ENCODE measurements at regions not wholly inside any gene's neighbourhood (a gene's known extent, or its start where the extent isn't known, plus 50 kb on each side); places are given as distances from the start of the nearest gene placed in this dataset.
A peak's percentile ranks its signal among the peaks of the same experiment; 100 is the strongest.
"Not testable (repeated sequence)": the region's sequence is repeated elsewhere in the genome, so short reads cannot be mapped to it uniquely, and the experiment has no call there.

DNA sequence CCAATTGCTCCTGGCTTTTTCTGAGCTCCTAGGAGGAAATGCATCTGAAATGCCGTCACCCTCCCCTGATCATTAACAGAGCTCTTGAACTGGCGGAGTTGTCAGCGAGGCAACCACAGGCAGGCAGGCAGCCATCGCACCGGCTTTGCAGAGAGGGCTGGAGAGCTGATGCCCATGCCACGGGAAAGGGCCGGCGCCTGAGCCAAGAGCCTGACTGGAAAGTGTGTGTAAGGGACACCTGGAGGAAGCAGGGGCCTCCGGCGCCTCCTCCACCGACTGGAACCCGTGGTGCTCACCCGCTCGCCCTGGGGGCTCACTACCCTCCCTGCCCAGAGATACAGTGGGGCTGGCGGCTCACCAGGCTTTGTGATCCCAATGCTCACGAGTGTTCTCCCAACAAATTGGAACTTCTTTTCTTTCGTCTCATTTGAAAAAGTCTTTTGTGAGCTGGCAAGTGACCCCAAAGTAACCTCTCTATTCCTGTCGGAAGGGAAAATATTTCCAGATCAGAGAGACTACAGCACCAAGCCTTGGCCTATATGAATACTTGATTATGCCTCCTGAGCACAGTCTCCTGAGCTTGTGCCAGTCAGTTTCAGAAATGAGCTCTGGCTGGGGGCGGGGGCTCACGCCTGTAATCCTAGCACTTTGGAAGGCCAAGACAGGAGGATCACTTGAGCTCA, 97.7 kb upstream of the SLC25A33 start:
- DNase-seq (ENCODE audit: low read depth, low spot score), result no peak

DNA sequence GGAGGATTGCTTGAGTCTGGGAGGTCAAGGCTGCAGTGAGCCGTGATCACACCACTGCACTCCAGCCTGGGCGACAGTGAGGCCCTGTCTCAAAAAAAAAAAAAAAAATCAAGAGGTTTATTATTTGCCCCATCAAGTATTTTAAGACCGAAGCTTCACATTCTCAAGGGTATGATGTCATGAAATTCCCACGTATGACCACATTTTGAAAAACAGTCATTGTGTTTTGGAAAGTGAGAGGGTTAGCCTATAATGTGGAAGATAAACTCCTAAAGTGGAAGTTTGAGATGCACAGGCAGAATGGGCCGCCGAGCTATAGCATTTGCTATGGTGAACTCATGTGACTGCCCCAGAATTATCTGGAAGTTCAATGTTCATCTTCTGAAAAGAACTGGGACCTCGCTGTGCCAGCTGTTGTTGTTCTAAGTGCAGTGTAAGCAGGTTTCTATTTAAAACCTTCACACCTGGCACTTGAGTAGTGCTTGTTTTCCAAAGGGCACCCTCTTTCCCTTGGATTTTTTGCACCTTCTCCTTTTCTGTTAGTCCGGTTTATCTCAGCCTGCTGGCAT, 96.9 kb upstream of the SLC25A33 start:
- no peak for DNase-seq (ENCODE audit: low read depth, low spot score)

DNA sequence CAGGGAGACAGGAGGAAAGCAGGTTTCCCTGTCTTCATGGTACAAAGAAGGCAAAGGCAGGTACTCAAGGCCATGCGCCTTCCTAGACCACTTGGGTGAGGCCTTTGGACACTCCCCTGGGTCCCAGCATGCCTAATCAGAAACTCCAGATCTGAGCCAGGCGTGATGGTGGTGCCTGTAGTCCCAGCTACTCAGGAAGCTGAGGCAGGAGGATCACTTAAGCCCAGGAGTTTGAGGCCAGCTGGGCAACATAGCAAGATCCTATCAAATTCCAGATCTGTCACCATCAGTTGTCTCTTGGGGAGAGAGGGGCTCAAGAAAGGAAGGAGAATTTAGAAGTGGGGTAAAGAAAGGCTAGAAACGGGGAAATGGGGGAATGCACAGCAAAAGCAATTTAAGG, 96.3 kb upstream of the SLC25A33 start:
- no peak for DNase-seq (ENCODE audit: low read depth, low spot score)

DNA sequence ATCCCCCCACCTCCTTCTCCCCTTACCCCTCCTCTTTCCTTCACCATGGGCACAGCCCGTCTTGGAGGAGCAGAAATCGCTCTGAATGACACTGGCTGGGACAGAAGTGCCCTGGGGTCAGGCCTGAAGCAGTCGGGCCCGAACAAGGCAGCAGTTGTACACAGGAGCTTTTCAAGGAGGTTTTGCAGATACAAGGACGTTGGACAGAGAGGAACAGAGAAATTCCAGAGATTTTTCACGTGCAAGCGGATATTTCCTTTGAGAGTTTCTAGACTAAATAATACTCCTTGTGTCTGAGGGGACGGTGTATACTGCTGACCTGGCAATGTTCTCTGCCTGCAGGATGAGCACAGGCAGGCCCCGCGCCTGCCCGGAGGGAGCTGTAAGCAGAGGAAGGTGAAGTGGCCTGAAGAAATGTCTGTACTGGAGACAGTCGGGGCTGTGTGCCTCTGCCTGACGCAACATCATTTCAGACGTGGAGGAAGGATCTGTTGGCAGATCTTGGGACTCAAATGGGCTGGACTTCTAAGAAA, 95.3 kb upstream of the SLC25A33 start:
- DNase-seq (ENCODE audit: low read depth, low spot score), result no peak

DNA sequence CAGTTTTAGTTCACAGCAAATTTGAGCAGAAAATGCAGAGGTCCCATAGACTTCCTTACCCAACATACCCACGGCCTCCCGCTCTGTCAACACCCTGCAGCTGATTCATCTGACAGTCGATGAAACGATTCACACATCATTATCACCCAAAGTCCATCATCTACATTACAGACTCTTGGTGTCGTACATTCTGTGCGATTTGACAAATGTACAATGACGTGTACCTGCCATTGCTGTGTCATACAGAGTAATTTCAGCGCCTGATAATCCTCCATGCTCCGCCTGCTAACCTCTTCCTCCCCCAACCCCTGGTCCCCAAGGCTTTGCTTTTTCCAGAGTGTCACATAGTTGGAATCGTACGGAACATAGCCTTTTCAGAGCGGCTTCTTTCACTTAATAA, 94.7 kb upstream of the SLC25A33 start:
- no peak for DNase-seq (ENCODE audit: low read depth, low spot score)

DNA sequence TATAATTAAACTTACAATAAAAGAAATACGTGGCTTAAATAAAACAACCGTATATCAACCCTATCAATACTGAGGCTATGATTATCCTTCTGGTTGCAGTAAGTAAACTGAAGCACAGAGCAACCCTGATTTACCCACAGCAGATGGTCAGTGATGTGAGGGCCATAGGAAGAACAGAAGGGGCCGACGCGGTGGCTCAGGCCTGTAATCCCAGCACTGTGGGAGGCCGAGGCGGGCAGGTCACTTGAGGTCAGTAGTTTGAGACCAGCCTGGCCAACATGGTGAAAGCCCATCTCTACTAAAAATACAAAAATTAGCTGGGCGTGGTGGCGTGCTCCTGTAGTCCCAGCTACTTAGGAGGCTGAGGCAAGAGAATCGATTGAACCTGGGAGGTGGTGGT, 94.2 kb upstream of the SLC25A33 start:
- DNase-seq (ENCODE audit: low read depth, low spot score), result not testable (repeated sequence)

DNA sequence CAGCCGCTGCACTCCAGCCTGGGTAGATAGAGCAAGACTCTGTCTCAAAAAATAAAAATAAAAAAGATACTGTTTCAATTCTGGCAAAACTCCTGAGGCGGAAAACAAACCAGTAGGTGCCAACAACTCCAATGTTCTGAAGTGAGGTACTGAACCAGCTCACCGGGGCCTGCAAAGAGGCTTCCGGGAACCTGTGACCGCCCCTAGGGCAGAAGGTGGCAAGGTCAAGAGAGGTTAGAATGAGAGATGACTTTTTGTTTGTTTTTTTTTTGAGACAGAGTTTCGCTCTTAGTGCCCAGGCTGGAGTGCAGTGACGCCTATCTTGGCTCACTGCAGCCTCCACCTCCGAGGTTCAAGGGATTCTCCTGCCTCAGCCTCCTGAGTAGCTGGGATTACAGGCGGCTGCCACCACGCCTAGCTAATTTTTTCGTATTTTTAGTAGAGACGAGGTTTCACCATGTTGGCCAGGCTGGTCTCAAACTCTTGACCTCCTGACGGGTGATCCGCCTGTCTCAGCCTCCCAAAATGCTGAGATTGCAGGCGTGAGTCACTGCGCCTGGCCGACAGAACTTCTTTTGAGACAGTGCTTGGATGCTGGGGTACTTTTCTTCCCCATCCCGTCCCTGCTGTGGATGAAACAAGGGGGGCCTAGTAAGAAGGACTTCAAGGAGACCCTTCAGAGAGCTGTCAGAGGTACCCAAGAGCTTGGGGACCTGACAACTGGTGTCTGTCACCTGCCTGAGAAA, 91.9 kb upstream of the SLC25A33 start:
- no peak for DNase-seq (ENCODE audit: low read depth, low spot score)

DNA sequence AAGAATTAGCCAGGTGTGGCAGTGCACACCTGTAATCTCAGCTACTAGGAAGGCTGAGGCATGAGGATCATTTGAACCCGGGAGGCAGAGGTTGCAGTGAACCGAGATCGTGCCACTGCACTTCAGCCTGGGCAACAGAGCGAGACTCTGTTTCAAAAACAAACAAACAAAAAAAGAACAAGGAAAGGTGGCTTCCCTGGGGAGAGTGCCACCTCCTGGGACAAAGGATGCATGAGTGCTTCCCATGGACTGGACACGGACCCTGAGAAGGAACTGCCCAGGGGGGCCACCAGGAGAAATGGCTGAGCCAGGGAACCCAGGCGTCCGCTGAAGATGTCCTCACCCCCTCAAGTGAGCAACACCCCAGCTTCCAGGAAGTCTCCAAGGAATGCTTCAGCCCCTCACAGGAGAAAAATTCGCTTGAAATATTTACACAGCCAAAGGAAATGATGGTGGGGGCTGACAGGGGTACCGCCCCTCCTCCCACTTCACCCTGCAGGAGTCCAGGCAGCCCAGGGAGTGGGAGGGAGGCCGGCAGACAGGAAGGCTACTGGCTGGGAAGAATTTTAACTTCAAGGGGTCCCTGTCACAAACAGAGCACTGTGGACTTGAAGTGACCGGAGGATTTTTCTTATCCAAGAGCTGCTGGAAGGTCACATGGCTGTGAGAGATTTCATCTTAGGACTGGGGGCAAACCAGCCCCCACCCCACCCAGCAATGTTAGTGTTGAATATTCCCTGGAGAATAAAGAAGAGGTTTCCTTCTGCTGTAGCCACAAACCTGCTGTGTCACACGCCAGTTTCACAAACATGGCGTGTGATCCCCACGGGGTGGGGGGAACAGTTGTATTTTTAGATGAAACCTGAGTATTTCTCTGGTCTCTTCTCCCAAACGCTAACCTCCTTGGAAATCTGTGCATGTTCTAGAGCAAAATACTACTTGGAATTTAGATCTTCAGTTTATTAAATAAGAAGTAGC, 90.8 kb upstream of the SLC25A33 start:
- no peak for DNase-seq (ENCODE audit: low read depth, low spot score)

DNA sequence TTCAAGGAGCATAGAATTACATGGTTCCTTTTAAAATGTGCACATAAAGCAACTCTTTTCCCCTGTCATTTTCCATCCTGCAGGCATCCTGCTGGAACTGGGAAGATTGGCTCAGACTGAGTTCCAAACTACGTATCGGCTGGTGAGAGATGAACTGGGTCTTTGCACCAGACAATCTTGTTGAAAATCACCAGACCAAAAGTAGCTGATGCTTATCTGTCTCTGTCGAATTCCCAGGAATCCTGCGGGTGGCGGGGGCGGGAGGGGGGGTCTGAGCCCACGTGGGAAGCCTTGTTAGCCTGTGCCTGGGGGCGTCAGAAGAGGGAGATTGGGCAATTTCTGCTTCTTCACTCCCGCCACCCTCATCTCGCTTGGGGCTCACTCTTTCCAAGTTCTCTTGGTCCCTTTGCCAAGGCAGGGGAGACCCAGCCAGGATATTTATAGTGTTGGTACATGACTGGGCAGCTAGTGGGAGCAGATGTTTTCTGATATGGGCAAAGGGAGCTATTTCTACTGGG, 90.1 kb upstream of the SLC25A33 start:
- no peak for DNase-seq (ENCODE audit: low read depth, low spot score)

DNA sequence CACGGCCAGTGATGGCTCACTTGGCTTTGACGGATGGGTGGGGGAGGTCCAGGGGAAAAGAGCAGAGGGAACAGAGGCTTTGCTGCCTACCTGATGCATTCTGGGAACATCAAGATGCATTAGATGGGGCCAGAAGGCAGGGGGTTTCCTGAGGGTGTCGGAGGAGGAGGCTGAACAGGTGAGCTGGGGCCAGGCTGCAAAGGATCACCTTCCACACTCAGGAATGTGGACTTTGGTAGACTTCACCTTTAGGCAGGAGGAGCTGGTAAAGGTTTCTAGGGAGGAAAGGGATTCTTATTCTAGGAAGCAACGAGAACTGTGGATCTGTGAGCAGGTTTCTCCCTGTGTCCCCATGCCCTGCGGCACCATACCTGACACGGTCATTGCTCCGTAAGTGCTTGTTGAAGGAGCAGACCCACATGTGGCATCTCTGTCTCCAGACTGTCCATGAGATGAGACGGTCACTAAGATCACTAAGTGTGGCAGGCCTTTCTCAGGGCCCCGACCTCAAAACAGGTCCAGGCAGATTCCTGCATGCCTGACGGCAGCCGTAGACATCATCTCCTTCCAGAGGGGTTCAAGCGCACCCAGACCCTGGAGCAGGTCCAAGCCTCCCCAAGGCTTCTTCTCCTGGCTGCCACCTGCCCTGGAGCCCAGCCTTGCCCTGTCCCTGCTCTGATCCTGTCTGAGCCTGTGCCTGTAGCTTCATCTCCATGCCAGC, 89.1 kb upstream of the SLC25A33 start:
- DNase-seq (ENCODE audit: low read depth, low spot score), result no peak

DNA sequence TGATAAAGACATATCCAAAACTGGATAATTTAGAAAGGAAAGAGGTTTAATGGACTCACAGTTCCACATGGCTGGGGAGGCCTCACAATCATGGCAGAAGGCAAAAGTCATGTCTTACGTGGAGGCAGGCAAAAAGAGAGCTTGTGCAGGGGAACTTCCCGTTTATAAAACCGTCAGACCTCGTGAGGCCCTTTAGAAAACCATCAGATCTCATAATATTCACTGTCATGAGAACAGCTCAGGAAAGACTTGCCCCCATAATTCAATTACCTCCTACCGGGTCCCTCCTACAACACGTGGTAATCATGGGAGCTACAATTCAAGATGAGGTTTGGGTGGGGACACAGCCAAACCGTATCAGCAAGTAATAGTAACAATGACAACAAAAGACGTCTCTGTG, 88.2 kb upstream of the SLC25A33 start:
- no peak for DNase-seq (ENCODE audit: low read depth, low spot score)

DNA sequence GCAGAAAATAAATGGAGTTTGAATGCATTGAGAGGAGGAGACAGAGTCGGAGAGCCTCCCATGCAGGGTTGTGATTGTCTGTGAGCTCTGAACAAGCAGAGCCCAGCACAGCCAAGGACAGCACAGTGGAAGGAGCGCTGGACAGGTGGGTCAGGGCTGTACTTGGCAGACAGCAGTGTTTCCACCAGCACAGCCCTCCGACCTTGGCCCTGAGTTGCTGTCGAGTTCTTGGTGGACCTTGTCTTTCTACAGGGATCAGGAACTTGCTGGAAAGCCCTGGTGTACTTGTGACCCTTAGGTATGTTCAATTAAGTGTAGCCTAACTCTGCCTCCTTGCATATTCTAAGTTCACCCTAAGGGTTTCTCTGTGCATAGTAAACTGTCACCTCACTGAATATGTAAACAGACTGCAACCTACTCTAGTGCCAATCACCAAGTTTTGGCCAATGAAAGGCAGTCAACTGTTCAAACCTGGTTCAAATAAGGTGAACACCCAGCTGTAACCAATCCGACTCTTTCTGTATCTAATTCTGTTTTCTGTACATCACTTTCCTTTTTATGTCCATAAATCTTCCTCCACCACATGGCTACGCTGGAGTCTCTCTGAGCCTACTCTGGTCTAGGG, 86.6 kb upstream of the SLC25A33 start:
- DNase-seq (ENCODE audit: low read depth, low spot score), result no peak

DNA sequence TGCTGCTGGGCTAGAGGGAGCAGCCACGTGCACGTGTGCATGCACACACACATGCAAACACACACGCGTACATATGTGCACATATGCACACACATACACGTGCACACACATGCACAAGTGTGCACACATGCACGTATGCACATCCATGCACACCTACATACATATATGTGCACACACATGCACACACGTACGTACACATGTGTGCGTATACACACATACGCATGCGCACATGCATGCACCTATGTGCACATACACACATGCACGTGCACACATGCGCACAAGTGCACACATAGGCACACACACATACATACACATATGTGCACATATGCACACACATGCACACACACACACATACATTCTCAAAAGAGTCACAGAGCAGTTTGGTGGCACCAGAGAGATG, 85.9 kb upstream of the SLC25A33 start:
- no peak for DNase-seq (ENCODE audit: low read depth, low spot score)

DNA sequence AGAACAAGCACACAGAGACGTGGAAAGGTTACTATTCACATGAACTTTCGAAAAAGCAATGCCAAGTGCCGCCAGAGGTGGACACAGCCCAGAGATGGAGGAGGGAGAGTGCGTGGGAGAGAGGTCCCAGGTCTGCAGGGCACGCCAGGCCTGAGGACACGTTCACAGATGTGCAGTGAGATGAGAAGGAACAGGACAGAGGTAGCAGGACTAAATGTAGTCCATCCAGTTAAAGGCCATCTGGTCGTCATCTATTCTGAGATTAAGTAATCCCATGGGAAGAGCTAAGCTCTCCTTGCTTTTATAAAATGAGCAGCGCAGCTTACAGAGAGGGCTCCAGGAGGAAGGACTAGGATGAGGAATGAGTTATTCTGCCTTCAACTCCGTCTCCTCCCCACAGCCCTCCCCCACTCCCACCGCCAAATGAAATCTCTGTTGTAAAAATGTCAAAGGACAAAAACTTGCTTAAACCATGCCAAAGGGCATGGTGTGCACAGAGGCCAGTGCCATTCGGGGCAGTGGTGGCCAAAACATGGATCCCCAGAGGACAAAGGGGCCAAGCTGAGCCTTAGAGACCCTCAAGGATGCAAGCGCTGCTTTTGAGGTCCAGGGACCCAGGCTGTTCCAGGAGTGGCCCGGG, 85.4 kb upstream of the SLC25A33 start:
- no peak for DNase-seq (ENCODE audit: low read depth, low spot score)

DNA sequence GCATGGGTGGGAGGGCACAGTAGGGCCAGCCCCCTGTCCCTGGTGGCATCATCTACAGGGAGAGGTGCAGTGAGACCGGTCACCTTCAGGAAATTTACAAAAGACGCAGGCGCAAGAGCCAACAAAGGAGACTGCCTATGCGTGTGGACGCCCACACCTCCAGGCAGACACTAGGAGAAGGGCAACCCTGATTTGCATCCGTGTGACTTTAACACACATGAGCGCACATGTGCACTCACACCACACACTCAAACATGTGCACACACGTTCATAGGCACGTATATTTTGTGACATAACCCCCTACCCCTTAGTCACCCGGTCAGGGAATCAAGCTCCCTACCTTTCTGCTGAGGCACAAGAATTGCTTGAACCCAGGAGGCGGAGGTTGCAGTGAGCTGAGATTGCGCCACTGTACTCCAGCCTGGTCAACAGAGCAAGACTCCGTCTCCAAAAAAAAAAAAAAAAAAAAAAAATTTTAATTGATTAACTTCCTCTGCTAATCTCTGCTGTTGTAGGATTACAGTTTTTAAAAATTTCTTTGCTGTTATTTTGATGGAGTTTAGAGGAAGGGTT, 84.7 kb upstream of the SLC25A33 start:
- DNase-seq (ENCODE audit: low read depth, low spot score), result no peak

DNA sequence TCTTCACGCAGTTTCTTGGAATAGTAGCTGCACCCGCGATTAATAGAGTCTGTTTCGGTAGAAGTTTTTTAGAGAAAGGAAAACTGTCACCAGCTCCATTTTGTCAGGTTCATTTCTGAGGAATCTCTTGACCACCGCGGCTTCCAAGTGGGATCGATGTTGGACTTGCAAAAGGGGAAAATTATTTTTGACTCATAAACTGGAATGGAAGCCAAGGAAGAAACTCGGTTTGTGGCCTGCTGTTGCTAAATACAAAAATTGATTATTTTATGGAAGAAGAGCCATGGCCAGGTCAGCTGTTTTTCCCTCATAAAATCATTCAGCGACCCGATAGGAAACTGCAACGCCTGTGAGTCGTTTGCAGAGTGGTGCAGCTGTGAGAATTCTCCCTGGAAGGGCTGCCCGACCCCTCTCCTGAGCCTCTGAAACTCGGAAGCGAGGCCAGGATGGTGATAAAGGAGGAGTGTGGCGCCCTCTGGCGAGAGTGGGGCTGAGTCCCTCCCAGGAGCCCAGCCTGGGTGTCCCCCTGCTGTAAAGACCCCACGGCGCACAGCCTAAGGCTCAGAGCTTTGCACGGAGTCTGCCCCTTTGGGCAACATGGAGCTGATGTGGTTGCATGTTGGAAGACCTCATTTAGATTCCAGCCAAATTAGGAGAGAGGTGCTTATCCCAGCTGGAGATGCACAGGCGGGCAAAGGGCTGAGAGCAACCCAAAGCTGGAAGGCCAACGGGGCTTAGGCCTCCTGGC, 83.6 kb upstream of the SLC25A33 start:
- peak; percentile 35 for DNase-seq (ENCODE audit: low read depth, low spot score)

DNA sequence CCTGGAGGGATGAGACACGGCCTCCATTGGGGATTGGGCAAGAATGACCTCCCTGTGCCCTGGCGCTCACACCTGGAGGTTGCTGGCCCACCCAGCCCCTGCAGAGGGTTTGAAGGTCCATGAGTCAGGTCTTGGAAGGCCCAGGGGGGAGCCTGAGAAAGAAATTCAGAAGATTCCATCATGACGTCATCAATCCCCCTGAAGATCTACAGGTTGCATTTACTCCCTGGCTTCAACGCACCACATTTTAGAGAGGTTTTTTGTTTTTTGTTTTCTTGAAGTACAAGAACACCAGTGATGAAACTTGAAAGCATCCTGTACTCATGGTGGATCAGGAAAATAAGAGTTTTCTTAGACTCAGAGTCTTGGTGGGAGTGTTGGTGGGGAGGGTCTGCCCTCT, 82.4 kb upstream of the SLC25A33 start:
- no peak for DNase-seq (ENCODE audit: low read depth, low spot score)

DNA sequence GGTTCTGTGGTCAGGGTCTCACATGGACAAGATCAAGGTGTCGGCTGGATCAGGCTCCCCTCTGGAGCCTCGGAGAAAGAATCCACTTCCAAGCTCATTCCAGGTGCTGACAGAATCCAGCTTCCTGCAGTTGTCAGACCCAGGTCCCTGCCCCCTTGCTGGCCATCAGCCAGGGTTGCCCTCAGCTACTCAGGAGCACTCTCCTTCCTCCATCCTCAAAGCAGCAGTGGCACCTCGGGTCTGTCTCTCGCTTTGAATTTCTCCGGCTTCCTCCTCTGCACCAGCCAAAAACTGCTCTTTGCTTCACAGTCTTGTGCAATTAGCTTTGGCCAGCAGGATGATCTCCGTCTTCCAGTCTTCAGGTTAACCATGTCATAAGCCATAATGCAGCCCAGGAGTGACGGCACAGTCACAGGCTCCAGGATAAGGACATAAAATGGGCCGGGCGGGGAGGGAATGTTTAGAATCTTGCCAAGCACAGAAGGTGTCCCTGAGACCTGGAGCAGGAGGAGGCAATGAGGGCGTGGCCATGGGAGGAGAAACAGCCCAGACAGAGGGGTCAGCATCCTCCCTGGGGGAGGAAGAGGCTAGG, 79.4 kb upstream of the SLC25A33 start:
- DNase-seq (ENCODE audit: low read depth, low spot score), result no peak

All from activated naive CD8-positive, alpha-beta T cell treated with anti-CD3 and anti-CD28 coated beads, Interleukin-2, amount 50 U/mL, for 16 hours (primary cell).